ENCODE measurements at regions not wholly inside any gene's neighbourhood (a gene's known extent, or its start where the extent isn't known, plus 50 kb on each side); places are given as distances from the start of the nearest gene placed in this dataset.
"Not testable (repeated sequence)": the region's sequence is repeated elsewhere in the genome, so short reads cannot be mapped to it uniquely, and the experiment has no call there.

DNA sequence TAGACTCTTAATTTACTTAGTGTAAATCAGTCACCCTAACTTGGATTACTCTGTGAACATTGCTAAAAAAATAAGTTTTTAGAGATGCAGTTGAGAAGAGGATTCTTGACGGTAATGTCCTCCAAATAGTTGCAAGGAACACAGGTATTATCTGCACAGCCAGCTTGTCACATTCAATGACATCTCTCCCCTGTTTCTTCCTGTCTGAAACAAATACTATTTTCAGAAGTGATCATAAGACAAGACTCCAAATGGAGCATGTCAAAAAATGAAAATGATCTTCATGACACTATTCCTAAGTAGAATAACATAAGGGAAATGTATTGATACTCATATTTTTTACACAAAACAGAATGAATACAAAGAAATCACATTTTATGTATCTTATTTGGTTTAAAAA, 227.9 kb upstream of the CHD1 start:
- H3K27ac ChIP-seq: no peak overlapping the region
- H3K4me3 ChIP-seq: no peak overlapping the region
- H3K27me3 ChIP-seq: no peaks in the 10 kb centered on the region
- H3K4me1 ChIP-seq: no peaks in the 10 kb centered on the region
- DNase-seq (ENCODE audit: low spot score): no peak
- H3K9me3 ChIP-seq: no peaks in the 10 kb centered on the region
- TF ChIP-seq, protein P1, sequence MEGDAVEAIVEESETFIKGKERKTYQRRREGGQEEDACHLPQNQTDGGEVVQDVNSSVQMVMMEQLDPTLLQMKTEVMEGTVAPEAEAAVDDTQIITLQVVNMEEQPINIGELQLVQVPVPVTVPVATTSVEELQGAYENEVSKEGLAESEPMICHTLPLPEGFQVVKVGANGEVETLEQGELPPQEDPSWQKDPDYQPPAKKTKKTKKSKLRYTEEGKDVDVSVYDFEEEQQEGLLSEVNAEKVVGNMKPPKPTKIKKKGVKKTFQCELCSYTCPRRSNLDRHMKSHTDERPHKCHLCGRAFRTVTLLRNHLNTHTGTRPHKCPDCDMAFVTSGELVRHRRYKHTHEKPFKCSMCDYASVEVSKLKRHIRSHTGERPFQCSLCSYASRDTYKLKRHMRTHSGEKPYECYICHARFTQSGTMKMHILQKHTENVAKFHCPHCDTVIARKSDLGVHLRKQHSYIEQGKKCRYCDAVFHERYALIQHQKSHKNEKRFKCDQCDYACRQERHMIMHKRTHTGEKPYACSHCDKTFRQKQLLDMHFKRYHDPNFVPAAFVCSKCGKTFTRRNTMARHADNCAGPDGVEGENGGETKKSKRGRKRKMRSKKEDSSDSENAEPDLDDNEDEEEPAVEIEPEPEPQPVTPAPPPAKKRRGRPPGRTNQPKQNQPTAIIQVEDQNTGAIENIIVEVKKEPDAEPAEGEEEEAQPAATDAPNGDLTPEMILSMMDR (IDR thresholded peaks at IDR 0.05): no peak
- H3K36me3 ChIP-seq: no peaks in the 10 kb centered on the region

DNA sequence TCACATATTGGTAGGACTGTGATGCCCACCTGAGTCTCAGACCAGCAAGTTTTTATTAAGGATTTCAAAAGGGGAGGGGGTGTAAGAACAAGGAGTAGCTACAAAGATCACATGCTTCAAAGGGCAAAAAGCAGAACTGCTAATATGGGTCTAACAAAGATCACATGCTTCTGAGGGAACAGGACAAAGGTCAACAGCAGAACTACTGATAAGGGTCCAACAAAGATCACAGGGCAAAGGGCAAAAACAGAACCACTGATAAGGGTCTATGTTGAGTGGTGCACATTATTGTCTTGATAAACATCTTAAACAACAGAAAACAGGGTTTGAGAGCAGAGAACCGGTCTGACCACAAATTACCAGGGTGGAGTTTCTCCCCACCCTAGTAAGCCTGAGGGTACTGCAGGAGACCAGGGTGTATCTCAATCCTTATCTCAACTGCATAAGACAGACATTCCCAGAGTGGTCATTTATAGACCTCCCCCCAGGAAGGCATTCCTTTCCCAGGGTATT, 214.5 kb upstream of the CHD1 start:
- H3K27me3 ChIP-seq; H3K4me1 ChIP-seq; H3K27ac ChIP-seq; H3K4me3 ChIP-seq; H3K36me3 ChIP-seq; DNase-seq (ENCODE audit: low spot score): not testable (repeated sequence)
- peaks cover 0 to 24% of the 10 kb centered on the region in 2 donors for H3K9me3 ChIP-seq

DNA sequence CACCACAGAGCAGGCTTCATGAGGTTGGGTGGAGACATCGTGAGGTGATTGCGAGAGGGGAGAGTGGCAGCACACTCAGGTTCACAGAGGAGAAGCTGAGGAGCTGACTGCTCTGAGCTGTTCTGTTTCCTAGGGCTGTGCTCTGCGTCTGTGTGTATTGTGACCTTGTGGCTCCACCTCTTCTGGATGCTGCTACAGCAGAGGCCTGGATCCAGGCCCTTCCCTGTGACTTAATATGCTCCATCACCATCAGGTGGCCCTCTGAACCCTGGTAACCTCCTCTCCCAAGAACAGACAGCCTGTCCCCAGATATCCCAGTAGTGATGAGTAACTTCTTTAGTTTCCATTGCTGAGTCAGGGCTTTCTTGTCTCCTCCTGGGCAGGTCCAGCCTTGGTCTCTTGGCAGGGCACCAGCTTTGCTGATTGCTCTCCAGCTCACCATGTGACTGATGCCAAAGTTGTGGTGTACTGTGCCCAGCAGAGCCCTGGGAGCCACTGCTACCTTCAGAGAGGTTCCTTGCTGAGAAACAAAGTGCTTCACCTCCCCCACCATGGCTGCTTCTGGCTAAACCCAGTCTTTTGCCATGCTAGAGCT, 212.8 kb upstream of the CHD1 start:
- H3K9me3 ChIP-seq: peaks cover 0 to 24% of the 10 kb centered on the region in 2 donors
- H3K27ac ChIP-seq: no peak overlapping the region
- no peak for DNase-seq (ENCODE audit: low spot score)
- H3K36me3 ChIP-seq: no peaks in the 10 kb centered on the region
- H3K27me3 ChIP-seq: no peaks in the 10 kb centered on the region
- H3K4me1 ChIP-seq: no peaks in the 10 kb centered on the region
- H3K4me3 ChIP-seq: no peak overlapping the region
- TF ChIP-seq, protein P1 (IDR thresholded peaks at IDR 0.05): no peak

DNA sequence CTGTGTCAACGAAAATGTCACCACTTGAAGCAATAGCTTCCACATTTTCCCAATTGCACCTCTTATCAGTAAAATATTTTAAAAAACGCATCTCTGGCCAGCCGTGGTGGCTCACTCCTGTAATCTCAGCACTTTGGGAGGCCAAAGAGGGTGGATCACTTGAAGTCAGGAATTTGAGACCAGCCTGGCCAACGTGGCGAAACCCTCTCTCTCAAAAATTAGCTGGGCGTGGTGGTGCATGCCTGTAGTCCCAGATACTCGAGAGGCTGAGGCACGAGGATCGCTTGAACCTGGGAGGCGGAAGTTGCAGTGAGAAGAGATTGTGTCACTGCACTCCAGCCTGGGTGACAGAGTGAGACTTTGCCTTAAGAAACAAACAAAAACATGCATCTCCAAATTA, 210.1 kb upstream of the CHD1 start:
- H3K27ac ChIP-seq: no peak overlapping the region
- peaks cover 0 to 14% of the 10 kb centered on the region in 2 donors for H3K9me3 ChIP-seq
- H3K27me3 ChIP-seq: no peaks in the 10 kb centered on the region
- H3K4me3 ChIP-seq: no peak overlapping the region
- TF ChIP-seq, protein P1 (IDR thresholded peaks at IDR 0.05): no peak
- no peaks in the 10 kb centered on the region for H3K4me1 ChIP-seq
- DNase-seq (ENCODE audit: low spot score): no peak
- H3K36me3 ChIP-seq: no peaks in the 10 kb centered on the region

DNA sequence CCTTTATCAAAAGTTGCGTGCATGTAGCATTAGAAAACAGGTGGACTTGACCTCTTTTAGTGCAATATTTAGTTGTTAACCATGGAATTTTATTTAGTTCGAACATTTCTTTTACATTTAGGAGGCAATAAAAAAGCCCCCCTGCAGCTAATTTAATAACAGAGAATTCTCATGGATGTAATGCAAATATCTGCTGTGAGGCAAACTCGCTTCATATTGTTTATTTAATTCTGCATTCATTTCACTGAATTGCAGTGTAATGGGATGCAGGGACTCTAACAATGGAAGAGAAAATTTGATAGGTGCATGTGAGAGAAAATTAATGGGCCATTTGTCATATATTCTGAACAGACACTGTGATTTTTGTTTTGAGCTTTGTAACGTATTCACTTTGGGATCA, 205.1 kb upstream of the CHD1 start:
- Histone ChIP-seq H3K4me1 (no peaks in the 10 kb centered on the region), H3K9me3 (no peaks in the 10 kb centered on the region), H3K4me3 (no peak overlapping the region), H3K36me3 (no peaks in the 10 kb centered on the region), H3K27me3 (no peaks in the 10 kb centered on the region), H3K27ac (no peak overlapping the region)
- TF ChIP-seq, protein P1 (IDR thresholded peaks at IDR 0.05): no peak
- no peak for DNase-seq (ENCODE audit: low spot score)

DNA sequence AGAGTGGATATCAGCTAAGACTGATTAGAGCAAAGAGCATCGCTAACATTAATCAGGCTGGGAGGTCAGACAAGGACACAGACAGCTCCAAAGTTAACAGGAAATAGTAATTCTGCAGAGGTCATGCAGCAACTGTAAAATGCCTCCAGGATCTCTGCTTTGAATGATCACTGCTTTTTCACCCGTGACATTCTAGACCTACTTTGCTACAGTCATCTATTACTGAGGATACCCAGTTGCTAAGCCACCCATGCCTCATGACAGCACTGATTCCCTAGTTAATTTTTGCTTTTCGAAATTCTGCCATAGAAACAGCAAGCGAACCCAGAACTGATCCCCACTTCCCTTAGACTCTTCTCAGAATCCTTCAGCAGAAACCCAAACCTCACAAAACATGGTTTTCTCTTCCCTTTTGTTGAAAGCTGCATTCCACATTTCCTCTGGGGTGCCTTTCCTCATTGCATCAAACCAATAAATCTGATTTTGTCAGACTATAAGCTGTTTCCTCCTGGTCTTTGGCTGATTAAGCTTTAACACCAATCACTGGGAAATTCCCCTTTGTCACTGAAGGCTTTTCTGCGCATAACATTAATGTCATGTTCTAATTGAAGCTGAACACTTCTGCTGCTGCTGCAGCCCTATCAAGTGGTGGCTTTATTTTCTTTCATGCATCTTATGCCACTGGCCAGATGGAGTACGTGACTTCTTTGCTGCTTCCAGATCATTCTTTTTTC, 201.1 kb upstream of the CHD1 start:
- Histone ChIP-seq H3K4me3 (no peak overlapping the region), H3K9me3 (no peaks in the 10 kb centered on the region), H3K27ac (no peak overlapping the region), H3K27me3 (no peaks in the 10 kb centered on the region), H3K4me1 (no peaks in the 10 kb centered on the region), H3K36me3 (no peaks in the 10 kb centered on the region)
- no peak for DNase-seq (ENCODE audit: low spot score)
- TF ChIP-seq, protein P1 (IDR thresholded peaks at IDR 0.05): no peak

Measured in right atrium auricular region (tissue), 2 donors.